HCT116 (cell line): ENCODE measurements at regions not wholly inside any gene's neighbourhood (a gene's known extent, or its start where the extent isn't known, plus 50 kb on each side); places are given as distances from the start of the nearest gene placed in this dataset.

Experiments used
- ATAC-seq: fragments of 200-7000 bp; cut with Tn5 transposase; 2 replicates; pipeline ENCODE4 v1.9.1; 2020; ENCODE audit warnings: mild to moderate bottlenecking, moderate library complexity
- BruUV-seq: library from RNA; stranded (reverse); fragments of 400-500 nt; replicated peaks from 2 replicates; lab custom pipeline; 2021; lab: Mats Ljungman, UMichigan
- CTCF ChIA-PET: fragments of 300-600 bp; sonication (Branson Sonifier 250); formaldehyde crosslinking; loops from one replicate; lab custom pipeline; 2021; ENCODE audit warnings: antibody characterized with exemption; lab: Charles Lee
- POLR2A ChIA-PET: fragments of 300-600, 350-600 bp; sonication (Branson Sonifier 250); formaldehyde crosslinking; loops from one replicate; lab custom pipeline; 2021; ENCODE audit warnings: antibody characterized with exemption; lab: Charles Lee
- RAD21 ChIA-PET, 2 experiments: fragments of 300-600 bp; sonication (Branson Sonifier 250); formaldehyde crosslinking; loops; one replicate each; lab custom pipeline; 2023; ENCODE audit warnings: low total read pairs in 2 of 2; ENCODE audit not compliant: uncharacterized antibody in 2 of 2, unreplicated experiment in 2 of 2, low non-redundant PET in 1 of 2; lab: Charles Lee
- DNase-seq: peaks from one replicate; pipeline ENCODE4 v3.0.0-alpha.2; 2010; ENCODE audit warnings: low read depth, low spot score
- H2AFZ ChIP-seq: fragments of 200-600 bp; shearing (Covaris generic), sonication (generic); 2 replicates; pipeline ENCODE4 v1.6.1; 2017; ENCODE audit warnings: low read depth, mixed run types, mixed read lengths, antibody characterized with exemption, low read length; ENCODE audit not compliant: poor library complexity, severe bottlenecking
- H3K27ac ChIP-seq: 2 replicates; pipeline ENCODE4 v1.5.1; 2012; ENCODE audit warnings: low read depth, low read length
- H3K27me3 ChIP-seq: fragments of 200-600 bp; sonication (generic); 2 replicates; pipeline ENCODE4 v1.6.1; 2016; ENCODE audit warnings: mixed run types, low read length, mixed read lengths; ENCODE audit not compliant: insufficient read depth
- H3K36me3 ChIP-seq, 2 experiments: fragments of 200-500 bp in 1 of 2; fragments of 200-600 bp in 1 of 2; sonication (Bioruptor generic) in 1 of 2; sonication (generic) in 1 of 2; 2 replicates each; pipeline versions ENCODE4 v1.5.1 to v1.6.1; 2014 to 2016; ENCODE audit warnings: low read length in 2 of 2, inconsistent platforms in 1 of 2, mixed read lengths in 1 of 2, mixed run types in 1 of 2; ENCODE audit not compliant: insufficient read depth in 2 of 2, control insufficient read depth in 1 of 2
- H3K4me1 ChIP-seq, 2 experiments: fragments of 200-600 bp in 1 of 2; sonication (generic) in 1 of 2; 2 replicates each; pipeline versions ENCODE4 v1.5.1 to v1.6.1; 2012 to 2017; ENCODE audit warnings: low read length in 2 of 2, inconsistent platforms in 1 of 2, mild to moderate bottlenecking in 1 of 2, mixed read lengths in 1 of 2, mixed run types in 1 of 2, moderate library complexity in 1 of 2; ENCODE audit not compliant: insufficient read depth in 2 of 2, control insufficient read depth in 1 of 2
- H3K4me2 ChIP-seq: fragments of 200-600 bp; sonication (generic); 2 replicates; pipeline ENCODE4 v1.6.1; 2017; ENCODE audit warnings: mixed run types, low read length, mixed read lengths
- H3K4me3 ChIP-seq, 2 experiments: fragments of 200-600 bp in 1 of 2; sonication (generic) in 1 of 2; replicated peaks in 1 of 2; 2 replicates each; pipeline ENCODE4 v1.5.1; 2011 to 2016; ENCODE audit warnings: low read length in 2 of 2, control low read depth in 1 of 2, low read depth in 1 of 2, mild to moderate bottlenecking in 1 of 2, mixed read lengths in 1 of 2, mixed run types in 1 of 2
- H3K79me2 ChIP-seq: fragments of 200-600 bp; sonication (generic); 2 replicates; pipeline ENCODE4 v1.6.1; 2017; ENCODE audit warnings: mild to moderate bottlenecking, mixed run types, low read length, moderate library complexity, mixed read lengths; ENCODE audit not compliant: insufficient read depth
- H3K9ac ChIP-seq: fragments of 200-600 bp; sonication (generic); 2 replicates; pipeline ENCODE4 v1.6.1; 2016; ENCODE audit warnings: low read length, mixed read lengths
- H3K9me2 ChIP-seq: fragments of 200-600 bp; sonication (generic), shearing (Covaris generic); 2 replicates; pipeline ENCODE4 v1.6.1; 2017; ENCODE audit warnings: mixed run types, mild to moderate bottlenecking, moderate library complexity; ENCODE audit not compliant: insufficient read depth
- H3K9me3 ChIP-seq, 2 experiments: fragments of 200-500 bp in 1 of 2; fragments of 200-600 bp in 1 of 2; sonication (Bioruptor generic) in 1 of 2; sonication (generic) in 1 of 2; 2 replicates each; pipeline ENCODE4 v1.6.1; 2014 to 2017; ENCODE audit warnings: low read length in 2 of 2, mixed read lengths in 2 of 2, inconsistent platforms in 1 of 2, low read depth in 1 of 2, mild to moderate bottlenecking in 1 of 2, mixed run types in 1 of 2, moderate library complexity in 1 of 2; ENCODE audit not compliant: control insufficient read depth in 1 of 2, insufficient read depth in 1 of 2
- H4K20me1 ChIP-seq: fragments of 200-600 bp; sonication (generic), shearing (Covaris generic); 2 replicates; pipeline ENCODE4 v1.6.1; 2017; ENCODE audit warnings: mixed run types, mild to moderate bottlenecking, moderate library complexity; ENCODE audit not compliant: insufficient read depth
- EGR1 ChIP-seq: IDR thresholded peaks from 2 replicates; pipeline ENCODE4 v1.6.1; 2012; ENCODE audit warnings: low read depth
- ELF1 ChIP-seq: IDR thresholded peaks from 2 replicates; pipeline ENCODE4 v1.6.1; 2012; ENCODE audit warnings: low read depth, borderline replicate concordance
- EZH2 ChIP-seq: fragments of 200-600 bp; sonication (generic); IDR thresholded peaks from 2 replicates; pipeline ENCODE4 v1.6.1; 2017; ENCODE audit warnings: antibody characterized with exemption, mixed run types
- EZH2phosphoT487 ChIP-seq: fragments of 200-600 bp; IDR thresholded peaks from 2 replicates; pipeline ENCODE4 v1.6.1; 2018; ENCODE audit warnings: antibody characterized with exemption, borderline replicate concordance
- FOSL1 ChIP-seq: IDR thresholded peaks from 2 replicates; pipeline ENCODE4 v1.6.1; 2012; ENCODE audit warnings: low read depth
- JUND ChIP-seq: IDR thresholded peaks from 2 replicates; pipeline ENCODE4 v1.6.1; 2012
- POLR2A ChIP-seq: IDR thresholded peaks from 2 replicates; pipeline ENCODE4 v1.7.0; 2011; ENCODE audit warnings: borderline replicate concordance; ENCODE audit not compliant: insufficient read depth, insufficient read length; ENCODE audit errors: extremely low read depth
- RAD21 ChIP-seq: IDR thresholded peaks from 2 replicates; pipeline ENCODE4 v1.6.1; 2012; ENCODE audit warnings: low read depth, mild to moderate bottlenecking
- SP1 ChIP-seq: IDR thresholded peaks from 2 replicates; pipeline ENCODE4 v1.6.1; 2012; ENCODE audit warnings: low read depth
- SRF ChIP-seq: IDR thresholded peaks from 2 replicates; pipeline ENCODE4 v1.6.1; 2012; ENCODE audit warnings: low read depth
- TCF7L2 ChIP-seq: IDR thresholded peaks from 2 replicates; pipeline ENCODE4 v1.7.0; 2011; ENCODE audit warnings: borderline replicate concordance, inconsistent platforms; ENCODE audit not compliant: insufficient read depth, insufficient read length; ENCODE audit errors: extremely low read depth
- ZNF274 ChIP-seq: fragments of 200-500 bp; sonication (Bioruptor generic); IDR thresholded peaks from 2 replicates; pipeline ENCODE4 v1.6.1; 2014; ENCODE audit warnings: mild to moderate bottlenecking, low read depth, low read length, inconsistent platforms
- intact Hi-C: fragments of 100-400 bp; cut with micrococcal nuclease; formaldehyde crosslinking; loops from 2 replicates; pipeline ENCODE4 v1.10.0; 2022
- TF ChIP-seq, protein P1 (sequence below): IDR thresholded peaks from 2 replicates; pipeline ENCODE4 v1.6.1; 2012; ENCODE audit warnings: low read depth
- TF ChIP-seq, protein P2 (sequence below): IDR thresholded peaks from 2 replicates; pipeline ENCODE4 v1.6.1; 2011; ENCODE audit warnings: mild to moderate bottlenecking, low read length, moderate library complexity; ENCODE audit not compliant: insufficient replicate concordance; ENCODE audit errors: extremely low read depth
- TF ChIP-seq, protein P3 (sequence below), 3 experiments: fragments of 200-600 bp in 1 of 3; sonication (generic) in 1 of 3; IDR thresholded peaks in 2 of 3; conservative IDR thresholded peaks in 1 of 3; 2 replicates each; pipeline ENCODE4 v1.5.1; 2012 to 2017; ENCODE audit warnings: low read depth in 2 of 3, low read length in 2 of 3, antibody characterized with exemption in 1 of 3, borderline replicate concordance in 1 of 3, control low read depth in 1 of 3, mild to moderate bottlenecking in 1 of 3, mixed read lengths in 1 of 3, mixed run types in 1 of 3, moderate library complexity in 1 of 3; ENCODE audit not compliant: insufficient read depth in 1 of 3

DNA sequence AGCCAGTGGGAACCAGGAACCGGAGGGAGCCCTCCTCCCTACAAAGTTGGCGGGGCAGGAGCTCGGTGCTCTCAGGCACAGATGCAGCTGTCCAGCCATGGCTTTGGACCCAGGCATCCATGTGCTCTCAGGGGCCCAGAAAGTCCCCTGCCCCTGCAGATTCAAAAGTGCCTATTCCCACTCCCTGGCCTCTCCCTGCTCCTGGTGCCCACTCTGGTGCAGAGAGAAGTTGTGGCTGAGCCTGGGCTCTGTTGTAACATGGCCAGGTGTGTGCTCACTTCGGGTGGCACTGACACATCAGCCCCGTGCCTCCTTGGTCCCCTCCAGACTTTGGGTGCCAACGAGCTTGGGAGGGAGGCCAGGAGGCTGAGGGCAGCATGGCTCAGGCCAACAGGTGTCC, 315.8 kb upstream of the KYNU start:
- ChIA-PET CTCF (no interaction called here), POLR2A (no interaction called here), RAD21 (no interaction called here)
- ATAC-seq (no peak), DNase-seq (no peak)
- Histone ChIP-seq H4K20me1 (no peaks in the 10 kb centered on the region), H3K9me2 (no peaks in the 10 kb centered on the region), H3K27me3 (no peaks in the 10 kb centered on the region), H3K36me3 (no peaks in the 10 kb centered on the region), H3K4me2 (no peak overlapping the region), H3K27ac (no peak overlapping the region), H3K4me3 (no peak overlapping the region), H3K4me1 (no peaks in the 10 kb centered on the region), H3K79me2 (no peaks in the 10 kb centered on the region), H3K9me3 (no peaks in the 10 kb centered on the region), H2AFZ (no peak overlapping the region), H3K9ac (no peak overlapping the region)
- TF ChIP-seq, protein P1, sequence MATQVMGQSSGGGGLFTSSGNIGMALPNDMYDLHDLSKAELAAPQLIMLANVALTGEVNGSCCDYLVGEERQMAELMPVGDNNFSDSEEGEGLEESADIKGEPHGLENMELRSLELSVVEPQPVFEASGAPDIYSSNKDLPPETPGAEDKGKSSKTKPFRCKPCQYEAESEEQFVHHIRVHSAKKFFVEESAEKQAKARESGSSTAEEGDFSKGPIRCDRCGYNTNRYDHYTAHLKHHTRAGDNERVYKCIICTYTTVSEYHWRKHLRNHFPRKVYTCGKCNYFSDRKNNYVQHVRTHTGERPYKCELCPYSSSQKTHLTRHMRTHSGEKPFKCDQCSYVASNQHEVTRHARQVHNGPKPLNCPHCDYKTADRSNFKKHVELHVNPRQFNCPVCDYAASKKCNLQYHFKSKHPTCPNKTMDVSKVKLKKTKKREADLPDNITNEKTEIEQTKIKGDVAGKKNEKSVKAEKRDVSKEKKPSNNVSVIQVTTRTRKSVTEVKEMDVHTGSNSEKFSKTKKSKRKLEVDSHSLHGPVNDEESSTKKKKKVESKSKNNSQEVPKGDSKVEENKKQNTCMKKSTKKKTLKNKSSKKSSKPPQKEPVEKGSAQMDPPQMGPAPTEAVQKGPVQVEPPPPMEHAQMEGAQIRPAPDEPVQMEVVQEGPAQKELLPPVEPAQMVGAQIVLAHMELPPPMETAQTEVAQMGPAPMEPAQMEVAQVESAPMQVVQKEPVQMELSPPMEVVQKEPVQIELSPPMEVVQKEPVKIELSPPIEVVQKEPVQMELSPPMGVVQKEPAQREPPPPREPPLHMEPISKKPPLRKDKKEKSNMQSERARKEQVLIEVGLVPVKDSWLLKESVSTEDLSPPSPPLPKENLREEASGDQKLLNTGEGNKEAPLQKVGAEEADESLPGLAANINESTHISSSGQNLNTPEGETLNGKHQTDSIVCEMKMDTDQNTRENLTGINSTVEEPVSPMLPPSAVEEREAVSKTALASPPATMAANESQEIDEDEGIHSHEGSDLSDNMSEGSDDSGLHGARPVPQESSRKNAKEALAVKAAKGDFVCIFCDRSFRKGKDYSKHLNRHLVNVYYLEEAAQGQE, result no peak
- TF ChIP-seq, protein P2, sequence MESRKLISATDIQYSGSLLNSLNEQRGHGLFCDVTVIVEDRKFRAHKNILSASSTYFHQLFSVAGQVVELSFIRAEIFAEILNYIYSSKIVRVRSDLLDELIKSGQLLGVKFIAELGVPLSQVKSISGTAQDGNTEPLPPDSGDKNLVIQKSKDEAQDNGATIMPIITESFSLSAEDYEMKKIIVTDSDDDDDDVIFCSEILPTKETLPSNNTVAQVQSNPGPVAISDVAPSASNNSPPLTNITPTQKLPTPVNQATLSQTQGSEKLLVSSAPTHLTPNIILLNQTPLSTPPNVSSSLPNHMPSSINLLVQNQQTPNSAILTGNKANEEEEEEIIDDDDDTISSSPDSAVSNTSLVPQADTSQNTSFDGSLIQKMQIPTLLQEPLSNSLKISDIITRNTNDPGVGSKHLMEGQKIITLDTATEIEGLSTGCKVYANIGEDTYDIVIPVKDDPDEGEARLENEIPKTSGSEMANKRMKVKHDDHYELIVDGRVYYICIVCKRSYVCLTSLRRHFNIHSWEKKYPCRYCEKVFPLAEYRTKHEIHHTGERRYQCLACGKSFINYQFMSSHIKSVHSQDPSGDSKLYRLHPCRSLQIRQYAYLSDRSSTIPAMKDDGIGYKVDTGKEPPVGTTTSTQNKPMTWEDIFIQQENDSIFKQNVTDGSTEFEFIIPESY, result no peak
- TF ChIP-seq POLR2A (no peak), EZH2phosphoT487 (no peak), EGR1 (no peak), ZNF274 (no peak), JUND (no peak), ELF1 (no peak), FOSL1 (no peak), EZH2 (no peak), RAD21 (no peak), TCF7L2 (no peak), SRF (no peak), SP1 (no peak)
- TF ChIP-seq, protein P3, sequence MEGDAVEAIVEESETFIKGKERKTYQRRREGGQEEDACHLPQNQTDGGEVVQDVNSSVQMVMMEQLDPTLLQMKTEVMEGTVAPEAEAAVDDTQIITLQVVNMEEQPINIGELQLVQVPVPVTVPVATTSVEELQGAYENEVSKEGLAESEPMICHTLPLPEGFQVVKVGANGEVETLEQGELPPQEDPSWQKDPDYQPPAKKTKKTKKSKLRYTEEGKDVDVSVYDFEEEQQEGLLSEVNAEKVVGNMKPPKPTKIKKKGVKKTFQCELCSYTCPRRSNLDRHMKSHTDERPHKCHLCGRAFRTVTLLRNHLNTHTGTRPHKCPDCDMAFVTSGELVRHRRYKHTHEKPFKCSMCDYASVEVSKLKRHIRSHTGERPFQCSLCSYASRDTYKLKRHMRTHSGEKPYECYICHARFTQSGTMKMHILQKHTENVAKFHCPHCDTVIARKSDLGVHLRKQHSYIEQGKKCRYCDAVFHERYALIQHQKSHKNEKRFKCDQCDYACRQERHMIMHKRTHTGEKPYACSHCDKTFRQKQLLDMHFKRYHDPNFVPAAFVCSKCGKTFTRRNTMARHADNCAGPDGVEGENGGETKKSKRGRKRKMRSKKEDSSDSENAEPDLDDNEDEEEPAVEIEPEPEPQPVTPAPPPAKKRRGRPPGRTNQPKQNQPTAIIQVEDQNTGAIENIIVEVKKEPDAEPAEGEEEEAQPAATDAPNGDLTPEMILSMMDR (IDR thresholded peaks at IDR 0.05 in 2 of 3, conservative IDR thresholded peaks at IDR 0.05 in 1 of 3; ENCODE audit: borderline replicate concordance in 1 of 3, insufficient read depth in 1 of 3, low read depth in 2 of 3, low read length in 2 of 3), result no peak
- intact Hi-C loops, result no loop called here
- no TSS peak for BruUV-seq
